ENCODE measurements at regions not wholly inside any gene's neighbourhood (a gene's known extent, or its start where the extent isn't known, plus 50 kb on each side); places are given as distances from the start of the nearest gene placed in this dataset.

DNA sequence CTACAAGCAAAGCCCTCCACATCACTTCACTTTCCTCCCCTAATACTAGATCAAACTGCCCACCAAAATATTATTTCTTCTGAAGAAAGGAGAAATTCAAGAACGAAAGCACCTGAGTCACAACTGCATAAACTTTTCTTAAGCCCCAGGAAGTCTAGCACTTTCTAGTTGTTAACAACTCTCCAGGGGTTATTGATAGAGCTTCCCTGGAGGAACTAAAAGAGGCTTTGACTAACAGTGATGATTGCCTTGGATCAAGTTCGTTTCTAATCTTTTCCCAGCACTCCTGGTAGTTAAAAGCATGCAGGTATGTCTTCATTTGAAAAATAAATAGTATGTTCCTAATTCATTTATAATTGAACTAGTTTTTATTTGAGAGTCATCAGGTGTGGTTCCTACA is 917.0 kb downstream of the TUSC7 start:
- in situ Hi-C loops (cut with MboI; ENCODE audit: low sequenced_read_pairs): no loop called here

- in situ Hi-C loops (cut with MboI; ENCODE audit: low sequenced_read_pairs): no loop called here
Measured at GRCh38 chr3:117628823-117629291, 919.3 kb downstream of the TUSC7 start.

GRCh38 chr3:117629505-117629904 is 919.9 kb downstream of the TUSC7 start:
- in situ Hi-C loops (cut with MboI; ENCODE audit: low sequenced_read_pairs): no loop called here

GRCh38 chr3:117630469-117630868 is 920.9 kb downstream of the TUSC7 start:
- in situ Hi-C loops (cut with MboI; ENCODE audit: low sequenced_read_pairs): no loop called here

DNA sequence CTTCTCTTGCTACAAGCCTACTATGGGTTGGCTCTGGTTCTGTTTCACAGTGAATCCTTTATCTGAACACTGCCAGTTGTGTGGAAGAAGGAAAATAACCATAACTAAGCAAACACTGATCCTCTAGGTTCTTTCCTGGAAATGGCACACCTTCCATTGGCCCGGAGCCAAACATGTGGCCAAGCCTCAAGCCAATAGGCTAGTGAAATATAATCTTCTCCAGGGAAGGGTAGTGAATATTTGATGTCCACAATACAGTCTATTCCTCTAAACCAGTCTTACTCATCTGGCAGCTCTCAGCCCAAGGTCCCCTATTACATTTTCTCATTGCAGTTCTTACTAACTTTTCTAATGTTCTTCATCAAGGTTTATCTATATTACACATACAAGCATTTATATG is 921.3 kb downstream of the TUSC7 start:
- in situ Hi-C loops (cut with MboI; ENCODE audit: low sequenced_read_pairs): no loop called here

DNA sequence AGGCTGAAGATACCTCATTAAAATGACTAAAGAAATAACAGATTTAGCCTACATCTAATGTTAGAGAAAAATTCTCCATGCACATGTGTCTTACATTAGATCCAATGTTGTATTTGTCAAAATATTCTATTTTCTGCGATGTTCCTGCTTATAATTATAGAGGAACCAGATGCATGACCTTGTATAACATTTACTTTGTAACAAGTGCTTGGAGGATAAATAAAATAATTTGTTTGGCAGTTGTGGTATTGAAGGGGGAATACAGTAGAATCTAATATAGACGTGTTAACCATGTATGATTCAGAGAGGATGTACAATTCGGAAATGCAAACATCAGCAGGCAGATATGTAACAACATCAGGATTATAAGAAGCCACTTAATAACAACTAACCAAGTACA is 922.2 kb downstream of the TUSC7 start:
- in situ Hi-C loops (cut with MboI; ENCODE audit: low sequenced_read_pairs): no loop called here

DNA sequence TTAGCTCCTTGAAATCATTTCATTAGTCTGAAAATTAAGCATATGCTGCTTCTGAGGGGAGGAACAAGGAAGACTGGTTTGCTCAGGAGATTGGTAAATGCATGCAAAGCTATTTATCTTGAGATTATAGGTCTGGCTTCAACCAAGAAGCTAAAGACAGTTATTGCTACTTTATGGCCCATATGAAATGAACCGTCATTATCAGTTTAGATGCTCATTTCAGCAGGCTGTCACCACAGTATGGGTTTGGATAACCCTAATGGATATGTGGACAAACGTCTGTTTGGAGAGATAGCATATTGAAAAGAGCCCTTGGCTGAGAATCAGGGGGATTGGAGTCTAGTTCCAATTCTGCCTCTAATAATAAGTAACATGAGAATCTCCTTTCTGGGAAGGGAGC is 922.6 kb downstream of the TUSC7 start:
- in situ Hi-C loops (cut with MboI; ENCODE audit: low sequenced_read_pairs): no loop called here

DNA sequence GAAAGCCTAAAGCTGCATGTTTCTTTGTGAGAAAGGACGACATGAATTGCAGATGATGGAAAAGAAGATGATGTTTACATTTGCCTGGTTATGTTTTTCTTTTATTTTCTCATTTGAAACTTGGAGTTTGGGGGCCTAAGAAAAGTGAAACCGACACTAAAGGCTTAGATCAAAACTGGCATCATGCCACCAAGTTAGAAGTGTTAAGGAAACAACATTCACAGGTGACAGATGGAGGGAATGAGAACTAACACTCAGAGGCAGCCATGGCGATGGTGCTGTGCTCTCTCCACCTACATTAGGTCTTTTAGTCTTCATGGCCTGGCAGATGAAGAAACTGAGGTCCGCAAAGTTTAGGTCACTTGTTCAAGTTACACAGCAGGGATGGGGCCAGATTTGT is 923.6 kb downstream of the TUSC7 start:
- in situ Hi-C loops (cut with MboI; ENCODE audit: low sequenced_read_pairs): no loop called here

- in situ Hi-C loops (cut with MboI; ENCODE audit: low sequenced_read_pairs): no loop called here
Measured at GRCh38 chr3:117637666-117638065, 928.1 kb downstream of the TUSC7 start.

DNA sequence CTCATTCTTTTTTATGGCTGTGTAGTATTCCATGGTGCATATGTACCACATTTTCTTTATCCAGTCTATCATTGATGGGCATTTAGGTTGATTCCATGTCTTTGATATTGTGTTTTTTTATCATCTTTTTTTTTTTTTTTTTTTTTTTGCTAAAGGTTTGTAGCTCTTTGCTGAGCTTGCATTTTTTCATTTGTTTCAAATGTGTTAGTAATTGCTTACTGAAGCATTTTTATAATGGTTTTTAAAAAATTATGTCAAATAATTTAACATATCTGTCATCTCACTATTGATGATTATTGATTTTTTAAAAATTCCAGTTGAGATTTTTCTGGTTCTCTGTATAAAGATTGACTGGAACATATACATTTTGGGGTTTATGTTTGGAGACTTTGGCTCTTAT is 934.6 kb downstream of the TUSC7 start:
- in situ Hi-C loops (cut with MboI; ENCODE audit: low sequenced_read_pairs): no loop called here

GRCh38 chr3:117645561-117646242 is 936.1 kb downstream of the TUSC7 start:
- in situ Hi-C loops (cut with MboI; ENCODE audit: low sequenced_read_pairs): no loop called here

DNA sequence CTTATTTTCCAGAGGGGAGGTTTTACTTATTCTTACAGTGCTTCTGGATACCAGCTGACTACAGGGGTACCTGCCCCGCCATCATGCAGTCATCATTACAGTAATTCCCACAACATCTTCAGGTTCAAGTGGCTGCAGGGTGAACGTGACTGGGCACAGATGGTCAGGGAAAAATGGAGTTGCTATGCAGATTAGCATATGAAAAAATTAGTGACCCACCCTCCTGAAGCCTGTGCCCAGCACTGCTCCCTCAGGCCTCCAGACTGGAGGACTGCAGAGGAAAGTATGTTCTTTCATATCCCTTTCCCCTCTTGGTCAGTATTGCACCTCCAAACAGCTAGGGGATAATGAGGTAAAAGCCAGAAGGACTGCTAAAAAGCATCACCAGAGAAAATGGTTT is 937.9 kb downstream of the TUSC7 start:
- in situ Hi-C loops (cut with MboI; ENCODE audit: low sequenced_read_pairs): no loop called here

DNA sequence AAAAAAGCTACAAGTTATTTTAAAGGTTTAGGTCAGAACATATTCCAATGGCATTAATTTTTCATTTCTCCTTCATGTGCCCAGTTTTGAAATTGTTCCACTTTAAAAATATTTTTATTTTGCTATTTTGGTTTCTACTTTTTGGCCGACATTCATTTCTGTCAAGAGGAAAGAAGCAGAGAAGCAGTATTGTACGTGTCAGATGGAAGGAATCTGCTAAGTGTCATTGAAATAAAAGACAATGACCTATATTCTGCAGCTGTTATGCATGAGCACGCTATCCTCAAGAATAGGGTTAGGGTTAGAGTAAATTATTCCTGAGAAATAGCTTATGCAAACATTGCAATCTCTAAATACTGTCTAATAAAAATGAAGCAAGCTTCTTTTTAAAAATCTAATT is 941.7 kb downstream of the TUSC7 start:
- in situ Hi-C loops (cut with MboI; ENCODE audit: low sequenced_read_pairs): no loop called here

DNA sequence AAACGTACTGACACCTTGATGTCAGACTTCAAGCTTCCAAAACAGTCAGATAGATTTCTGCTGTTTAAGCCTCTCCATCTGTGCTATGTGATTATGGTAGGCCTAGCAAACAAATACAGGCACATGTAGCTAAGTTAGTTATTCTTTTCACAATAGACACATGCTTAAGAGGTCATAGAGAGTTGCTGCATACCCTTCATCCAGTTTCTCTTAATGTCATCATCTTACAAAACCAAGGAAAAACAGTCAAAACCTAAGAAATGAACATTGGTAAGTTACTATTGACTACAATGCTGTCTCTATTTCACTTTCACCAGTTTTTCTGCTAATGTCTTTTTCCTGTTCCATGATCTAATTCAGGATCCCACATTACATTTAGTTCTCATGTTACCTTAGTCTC is 946.8 kb downstream of the TUSC7 start:
- in situ Hi-C loops (cut with MboI; ENCODE audit: low sequenced_read_pairs): no loop called here

GRCh38 chr3:117657278-117657677 is 947.7 kb downstream of the TUSC7 start:
- in situ Hi-C loops (cut with MboI; ENCODE audit: low sequenced_read_pairs): no loop called here

GRCh38 chr3:117660941-117661817 is 951.6 kb downstream of the TUSC7 start:
- in situ Hi-C loops (cut with MboI; ENCODE audit: low sequenced_read_pairs): no loop called here

DNA sequence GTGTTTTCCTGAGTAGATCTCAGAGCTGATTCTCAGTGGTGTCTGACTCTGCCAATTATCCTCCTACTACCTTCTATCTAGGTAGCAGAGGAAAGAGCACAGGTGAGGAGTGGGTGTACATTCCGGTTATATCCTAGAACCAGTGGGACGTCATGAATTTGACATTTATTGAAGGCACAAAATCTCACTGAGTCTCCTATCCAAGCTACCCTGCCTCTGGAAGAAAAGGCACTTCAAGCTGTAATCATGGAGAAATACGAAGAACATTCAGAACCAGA is 952.2 kb downstream of the TUSC7 start:
- in situ Hi-C loops (cut with MboI; ENCODE audit: low sequenced_read_pairs): no loop called here

- in situ Hi-C loops (cut with MboI; ENCODE audit: low sequenced_read_pairs): no loop called here
Measured at GRCh38 chr3:117665296-117665695, 955.7 kb downstream of the TUSC7 start.

GRCh38 chr3:117666325-117666724 is 956.7 kb downstream of the TUSC7 start:
- in situ Hi-C loops (cut with MboI; ENCODE audit: low sequenced_read_pairs): no loop called here

DNA sequence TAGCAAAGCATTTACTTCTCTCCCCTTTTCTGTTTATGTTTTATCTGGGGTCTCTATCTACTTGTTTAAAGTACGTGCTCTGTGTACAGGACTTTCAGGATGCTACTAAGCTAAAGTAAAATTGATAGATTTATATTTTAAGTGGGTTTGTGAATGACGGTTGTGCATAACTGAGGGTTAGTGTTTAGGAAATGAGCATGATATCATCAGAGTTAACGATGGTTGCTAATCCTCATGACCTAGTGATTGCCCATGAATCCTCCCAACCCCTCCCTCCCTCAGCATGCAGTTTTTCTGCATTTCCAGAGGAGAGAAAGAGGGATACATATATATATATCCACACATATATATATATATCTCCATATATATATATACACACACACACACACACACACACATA is 957.2 kb downstream of the TUSC7 start:
- in situ Hi-C loops (cut with MboI; ENCODE audit: low sequenced_read_pairs): no loop called here

- in situ Hi-C loops (cut with MboI; ENCODE audit: low sequenced_read_pairs): no loop called here
Measured at GRCh38 chr3:117669774-117670173, 960.2 kb downstream of the TUSC7 start.

- in situ Hi-C loops (cut with MboI; ENCODE audit: low sequenced_read_pairs): no loop called here
Measured at GRCh38 chr3:117671722-117672318, 962.2 kb downstream of the TUSC7 start.
